Neural crest cell (in vitro differentiated cells): ENCODE measurements at regions not wholly inside any gene's neighbourhood (a gene's known extent, or its start where the extent isn't known, plus 50 kb on each side); places are given as distances from the start of the nearest gene placed in this dataset.

ENCODE experiments used
- DNase-seq: peaks from one replicate; pipeline ENCODE4 v3.0.0; 2021; ENCODE audit warnings: low read depth, mixed read lengths, low spot score
- H3K27ac Mint-ChIP-seq: one replicate; pipeline ENCODE4 v1.8.0; 2021; ENCODE audit warnings: mild to moderate bottlenecking, mixed read lengths; ENCODE audit not compliant: unreplicated experiment
- H3K27me3 Mint-ChIP-seq: 2 replicates; pipeline ENCODE4 v1.8.0; 2021; ENCODE audit warnings: low read depth, mild to moderate bottlenecking, mixed read lengths
- H3K36me3 Mint-ChIP-seq: 2 replicates; pipeline ENCODE4 v1.8.0; 2021; ENCODE audit warnings: low read depth, mild to moderate bottlenecking, mixed read lengths
- H3K4me1 Mint-ChIP-seq: 2 replicates; pipeline ENCODE4 v1.8.0; 2021; ENCODE audit warnings: mixed read lengths
- H3K4me3 Mint-ChIP-seq: one replicate; pipeline ENCODE4 v1.8.0; 2021; ENCODE audit warnings: mild to moderate bottlenecking, mixed read lengths
- H3K9me3 Mint-ChIP-seq: 2 replicates; pipeline ENCODE4 v1.8.0; 2021; ENCODE audit warnings: mixed read lengths
- CTCF ChIP-seq: fragments of 200-600 bp; sonication (generic); conservative IDR thresholded peaks from 2 replicates; pipeline ENCODE4 v1.5.0; 2021; ENCODE audit warnings: antibody characterized with exemption, mild to moderate bottlenecking

- peaks cover 31% of the 10 kb centered on the region for H3K4me1 Mint-ChIP-seq
- no peak for TF ChIP-seq CTCF
- DNase-seq, result no peak
- no peaks in the 10 kb centered on the region for H3K36me3 Mint-ChIP-seq
- H3K27me3 Mint-ChIP-seq, result no peaks in the 10 kb centered on the region
- H3K9me3 Mint-ChIP-seq, result no peaks in the 10 kb centered on the region
- no peak overlapping the region for H3K27ac Mint-ChIP-seq
- H3K4me3 Mint-ChIP-seq, result no peak overlapping the region
Measured at GRCh38 chr4:25540734-25541133, 114.9 kb upstream of the SLC34A2 start.

GRCh38 chr4:25547343-25547742, 108.3 kb upstream of the SLC34A2 start:
- Mint-ChIP-seq H3K27me3 (no peaks in the 10 kb centered on the region), H3K4me1 (peaks cover 11% of the 10 kb centered on the region), H3K9me3 (no peaks in the 10 kb centered on the region), H3K27ac (no peak overlapping the region), H3K4me3 (no peak overlapping the region), H3K36me3 (no peaks in the 10 kb centered on the region)
- DNase-seq, result no peak
- no peak for TF ChIP-seq CTCF

GRCh38 chr4:25549413-25549812, 106.2 kb upstream of the SLC34A2 start:
- H3K9me3 Mint-ChIP-seq, result no peaks in the 10 kb centered on the region
- no peak for DNase-seq
- H3K4me3 Mint-ChIP-seq, result no peak overlapping the region
- TF ChIP-seq CTCF, result no peak
- H3K27me3 Mint-ChIP-seq, result no peaks in the 10 kb centered on the region
- peaks cover 10% of the 10 kb centered on the region for H3K4me1 Mint-ChIP-seq
- H3K27ac Mint-ChIP-seq, result no peak overlapping the region
- no peaks in the 10 kb centered on the region for H3K36me3 Mint-ChIP-seq

- H3K27ac Mint-ChIP-seq, result no peak overlapping the region
- H3K27me3 Mint-ChIP-seq, result no peaks in the 10 kb centered on the region
- H3K36me3 Mint-ChIP-seq, result no peaks in the 10 kb centered on the region
- TF ChIP-seq CTCF, result no peak
- no peaks in the 10 kb centered on the region for H3K9me3 Mint-ChIP-seq
- H3K4me1 Mint-ChIP-seq, result no peaks in the 10 kb centered on the region
- H3K4me3 Mint-ChIP-seq, result no peak overlapping the region
- no peak for DNase-seq
Measured at GRCh38 chr4:25550376-25551030, 105.1 kb upstream of the SLC34A2 start.

- Mint-ChIP-seq H3K4me3 (no peak overlapping the region), H3K27me3 (no peaks in the 10 kb centered on the region), H3K9me3 (no peaks in the 10 kb centered on the region), H3K36me3 (no peaks in the 10 kb centered on the region), H3K27ac (no peak overlapping the region), H3K4me1 (no peaks in the 10 kb centered on the region)
- no peak for DNase-seq
- TF ChIP-seq CTCF, result no peak
Measured at GRCh38 chr4:25551605-25552004, 104.0 kb upstream of the SLC34A2 start.
